ENCODE measurements at regions not wholly inside any gene's neighbourhood (a gene's known extent, or its start where the extent isn't known, plus 50 kb on each side); places are given as distances from the start of the nearest gene placed in this dataset.

DNA sequence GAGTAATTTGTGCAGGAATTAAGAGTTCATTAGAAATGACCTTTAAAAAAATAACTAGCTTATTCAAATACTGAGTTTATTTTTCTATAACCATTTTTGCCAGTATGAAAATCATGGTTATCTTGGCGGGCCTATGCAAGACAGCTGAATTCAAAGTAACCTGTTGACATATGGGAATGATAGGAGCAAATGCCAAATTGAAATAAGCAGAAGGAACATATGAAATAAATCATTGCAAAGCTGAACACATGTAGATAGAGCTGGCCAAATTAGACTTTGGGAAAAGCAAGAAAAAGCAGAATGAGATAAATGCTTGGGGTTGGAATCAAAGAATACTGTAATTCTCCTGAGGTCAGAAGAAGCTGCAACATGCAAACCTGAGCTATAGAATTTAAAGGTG is 372.5 kb downstream of the ADAMTS20 start:
- no peak for DNase-seq (ENCODE audit: low spot score)

DNA sequence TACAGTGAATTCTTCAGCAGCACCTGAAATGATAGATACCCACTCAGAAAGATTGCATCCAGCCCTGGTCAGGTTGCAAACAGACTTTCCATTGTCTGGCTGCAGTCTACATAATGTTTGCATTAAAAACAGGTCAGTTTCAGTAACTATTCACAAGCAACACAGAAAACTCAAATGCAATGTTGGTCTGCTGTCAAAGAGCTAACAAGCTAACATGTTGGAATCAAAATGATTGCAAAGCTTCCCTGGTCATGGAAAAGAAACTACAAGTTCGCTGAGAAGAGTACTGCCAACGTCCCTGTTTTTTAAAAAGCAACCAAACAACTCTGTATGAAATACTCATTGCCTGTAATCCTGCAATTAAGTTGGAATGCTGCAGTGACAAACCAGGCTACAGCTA is 374.7 kb downstream of the ADAMTS20 start:
- DNase-seq (ENCODE audit: low spot score), result no peak

DNA sequence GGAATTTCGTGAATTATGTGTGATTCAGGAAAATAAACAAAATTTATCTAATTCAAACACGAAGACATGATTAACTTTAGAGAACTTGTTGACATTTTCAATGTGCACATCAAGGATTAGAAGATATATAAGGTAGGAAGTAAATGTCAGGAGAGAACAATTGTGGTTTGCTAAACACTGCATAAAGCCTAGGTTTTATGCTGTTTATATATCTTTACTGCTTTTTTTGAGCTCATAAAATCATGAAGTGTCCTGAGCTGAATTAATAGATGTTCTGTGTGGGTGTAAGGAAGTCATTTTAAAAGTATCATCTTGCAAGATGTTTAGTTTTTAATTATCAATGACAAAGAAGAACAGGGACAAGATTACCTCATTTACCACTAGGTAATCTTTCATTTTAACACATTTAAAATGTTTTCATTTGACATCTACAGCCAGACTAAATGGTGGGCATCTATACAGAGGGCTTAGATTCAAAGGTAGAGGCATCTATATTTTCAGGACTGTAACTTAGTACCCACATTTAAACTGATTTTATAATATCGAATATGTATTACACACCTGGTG is 382.8 kb downstream of the ADAMTS20 start:
- DNase-seq (ENCODE audit: low spot score), result no peak

DNA sequence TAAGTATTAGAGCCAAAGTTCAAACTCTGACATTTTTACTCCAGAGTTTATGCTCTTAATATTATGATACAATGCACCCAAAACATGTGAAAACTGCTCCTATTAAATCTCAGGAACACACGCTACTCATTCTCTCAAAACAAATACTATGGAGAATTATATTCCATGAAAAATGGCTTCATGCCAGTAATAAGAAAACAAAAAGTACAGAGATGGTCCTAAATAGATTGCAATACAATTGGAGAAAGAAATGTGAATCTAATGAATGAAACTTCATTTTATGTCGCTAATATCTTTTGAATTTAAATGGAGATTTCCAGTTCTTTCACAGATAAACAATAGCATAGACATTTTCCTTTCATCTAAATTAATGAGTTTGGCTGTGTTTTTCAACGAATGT is 384.3 kb downstream of the ADAMTS20 start:
- DNase-seq (ENCODE audit: low spot score), result no peak

DNA sequence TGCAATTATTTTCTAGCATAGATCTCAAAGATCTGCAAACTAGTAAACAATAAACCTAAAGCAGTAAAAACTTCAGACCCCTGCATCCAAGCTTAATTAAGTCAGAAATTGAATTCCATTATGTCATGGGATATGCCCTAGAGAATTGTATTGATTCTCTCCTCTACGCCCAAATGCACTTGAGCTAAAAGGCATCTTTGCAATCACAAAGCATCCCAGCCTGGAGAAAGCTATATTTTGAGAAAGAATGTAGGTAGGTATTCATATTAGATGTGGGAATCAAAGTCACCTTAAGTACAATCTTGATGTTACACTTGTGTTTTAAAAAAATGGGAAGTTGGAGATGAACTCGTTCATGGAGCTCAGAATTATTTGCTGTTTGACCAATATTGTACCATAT is 386.7 kb downstream of the ADAMTS20 start:
- no peak for DNase-seq (ENCODE audit: low spot score)

DNA sequence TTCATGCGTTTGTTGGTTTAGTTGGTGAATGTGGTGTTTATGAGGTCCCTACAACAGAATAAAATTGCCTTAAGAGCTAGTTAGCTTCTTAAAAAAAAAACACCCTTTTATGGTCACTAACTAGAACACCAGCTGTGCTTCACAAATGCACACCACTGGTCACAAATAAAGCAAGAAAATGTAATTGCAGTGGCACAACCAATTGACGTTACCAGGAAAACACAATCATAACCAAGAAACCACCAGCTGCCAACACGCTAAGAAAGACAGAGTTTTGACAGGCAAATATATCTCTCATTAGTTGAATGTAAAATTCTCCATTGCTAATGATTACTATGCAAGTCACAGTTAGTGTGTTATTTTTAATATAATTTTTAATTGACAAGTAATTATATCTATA is 389.9 kb downstream of the ADAMTS20 start:
- DNase-seq (ENCODE audit: low spot score), result no peak

DNA sequence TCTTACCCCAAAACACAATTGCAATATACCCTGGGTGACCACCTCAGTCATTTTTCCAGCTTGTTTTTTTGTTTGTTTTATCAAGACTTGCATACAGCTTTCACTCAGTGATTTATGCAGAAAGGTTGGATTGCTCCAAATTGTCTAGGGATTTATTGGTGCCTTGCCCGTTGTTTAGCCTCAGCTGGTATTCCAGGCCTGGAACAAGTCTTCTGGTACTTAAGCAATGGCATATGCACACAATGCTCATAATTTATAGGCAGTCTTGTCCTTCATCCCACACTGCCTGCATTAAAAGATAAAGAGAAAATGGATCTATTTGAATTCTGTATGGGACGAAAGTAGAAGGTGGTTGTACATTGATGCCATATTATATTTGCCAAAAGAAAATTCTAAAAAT is 392.5 kb downstream of the ADAMTS20 start:
- no peak for DNase-seq (ENCODE audit: low spot score)

DNA sequence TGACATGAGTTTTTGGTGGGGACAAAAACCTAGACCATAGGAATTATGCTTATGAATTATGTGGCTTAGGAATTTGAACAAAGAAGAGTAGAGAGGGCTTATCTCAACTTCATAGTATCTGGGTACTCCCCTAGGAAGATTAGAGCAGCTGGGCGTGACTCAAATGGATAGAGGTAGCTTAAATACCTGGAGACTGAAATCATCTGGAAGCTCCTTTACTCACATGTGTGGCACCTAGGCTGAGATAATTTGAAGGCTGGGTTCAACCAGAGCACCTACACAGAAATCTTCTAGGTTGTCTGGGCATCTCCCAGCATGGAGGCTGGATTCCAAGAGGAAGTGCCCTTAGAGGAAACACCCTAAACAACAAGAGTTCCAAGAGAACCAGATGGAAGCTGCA is 393.9 kb downstream of the ADAMTS20 start:
- DNase-seq (ENCODE audit: low spot score), result no peak

DNA sequence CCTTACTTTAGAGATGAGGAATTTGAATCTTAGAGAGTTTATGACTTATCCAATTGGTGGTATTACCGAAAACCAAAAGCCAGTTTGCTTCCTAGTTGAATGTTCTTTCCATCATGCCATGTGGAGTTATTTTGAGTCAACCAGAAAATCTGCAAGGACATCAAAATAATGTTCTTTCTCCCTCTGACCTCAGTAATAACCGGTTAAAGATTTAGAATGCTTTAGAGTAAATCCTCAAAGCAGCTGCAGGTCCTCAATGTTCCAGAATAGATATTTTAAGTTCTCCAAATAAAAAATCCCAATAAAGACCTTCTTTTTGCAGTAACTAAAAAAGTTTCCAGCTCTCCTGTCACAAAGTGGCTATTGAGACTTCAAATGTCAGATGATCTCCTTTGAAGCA is 396.6 kb downstream of the ADAMTS20 start:
- no peak for DNase-seq (ENCODE audit: low spot score)

DNA sequence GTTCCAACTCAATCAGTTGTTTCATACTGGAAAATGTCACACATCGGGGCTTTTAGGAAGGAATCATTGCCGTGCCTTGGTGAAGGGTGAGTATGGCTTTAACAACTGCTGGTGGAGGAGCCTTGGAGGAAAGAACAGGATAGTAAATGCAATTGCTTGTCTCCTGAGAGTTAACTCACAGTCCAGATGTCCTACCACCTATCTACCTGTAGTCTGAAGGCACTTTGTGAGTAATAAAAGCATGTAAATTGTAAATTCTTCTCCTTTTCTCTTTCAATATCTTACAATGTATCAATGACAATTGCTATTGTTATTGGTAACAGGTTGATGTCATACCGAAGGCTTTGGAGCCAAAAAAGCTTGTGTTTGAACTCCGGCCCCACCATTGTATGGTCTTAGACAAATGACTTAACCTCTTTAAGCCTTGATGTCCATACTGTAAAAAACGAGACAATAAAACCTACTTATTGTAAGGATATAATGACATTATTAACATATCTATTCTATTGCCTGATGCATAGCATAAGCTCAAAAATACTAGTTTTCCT is 397.4 kb downstream of the ADAMTS20 start:
- DNase-seq (ENCODE audit: low spot score), result no peak

DNA sequence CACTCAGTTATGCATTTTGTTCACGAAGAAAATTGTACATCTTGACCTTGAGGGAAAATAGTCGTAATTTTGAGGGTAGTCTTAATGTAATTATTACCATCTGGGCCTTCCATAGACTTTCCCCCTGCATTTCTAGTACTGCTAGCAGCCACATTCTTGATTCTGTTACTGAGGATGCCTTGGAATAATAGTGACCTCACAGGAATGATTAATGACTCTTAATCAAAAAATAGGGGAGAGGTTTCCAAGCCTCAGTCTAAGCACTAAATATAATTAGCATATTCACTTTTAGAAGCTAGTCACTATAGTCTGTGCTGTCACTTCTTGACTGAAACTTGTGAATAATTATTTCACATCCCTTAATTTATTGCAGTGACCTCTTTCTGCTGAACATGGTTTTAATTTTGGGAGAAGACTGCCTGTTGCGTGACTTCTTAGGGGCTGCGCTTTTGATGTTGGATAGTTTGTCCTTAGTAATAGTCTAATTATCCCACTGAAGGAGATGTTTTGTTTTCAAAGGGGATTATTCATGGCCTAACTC is 400.5 kb downstream of the ADAMTS20 start:
- no peak for DNase-seq (ENCODE audit: low spot score)

DNA sequence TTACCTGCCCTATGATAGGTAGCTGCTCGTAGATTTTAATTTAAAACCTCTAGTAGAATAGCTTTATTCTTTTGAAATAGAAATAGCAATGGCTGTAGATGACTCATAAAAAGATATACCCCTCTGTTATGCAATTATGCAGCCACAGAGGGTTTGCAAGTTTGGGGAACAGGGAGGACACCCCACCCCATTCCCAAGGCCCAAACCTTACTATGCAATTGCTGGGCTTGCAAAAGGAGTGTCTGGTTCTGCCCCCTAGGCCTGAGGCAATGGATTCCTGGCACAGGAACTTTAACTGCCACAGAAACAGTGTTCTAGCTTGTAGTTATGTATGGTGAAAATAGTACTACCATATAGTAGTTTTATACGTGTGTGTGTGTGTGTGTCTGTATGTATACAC is 403.3 kb downstream of the ADAMTS20 start:
- DNase-seq (ENCODE audit: low spot score), result no peak

DNA sequence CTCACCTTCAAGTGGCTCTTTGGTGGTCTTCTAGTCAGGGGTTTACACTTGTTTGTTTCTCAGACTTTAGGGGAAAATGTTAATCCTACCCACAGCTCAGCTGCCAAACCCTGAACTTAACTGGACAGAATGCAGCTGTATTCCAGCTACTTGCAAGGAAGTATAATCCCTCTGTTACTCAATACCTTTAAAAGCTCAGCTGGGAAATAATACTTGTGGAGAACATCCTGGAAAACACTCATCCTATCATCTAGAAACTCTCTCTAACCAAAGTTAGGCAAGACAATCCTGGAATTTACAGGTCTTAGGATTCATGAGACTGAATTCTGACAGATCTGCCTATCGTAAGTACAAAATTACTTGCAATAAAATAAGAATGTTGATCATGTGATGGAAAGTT is 404.1 kb downstream of the ADAMTS20 start:
- no peak for DNase-seq (ENCODE audit: low spot score)

DNA sequence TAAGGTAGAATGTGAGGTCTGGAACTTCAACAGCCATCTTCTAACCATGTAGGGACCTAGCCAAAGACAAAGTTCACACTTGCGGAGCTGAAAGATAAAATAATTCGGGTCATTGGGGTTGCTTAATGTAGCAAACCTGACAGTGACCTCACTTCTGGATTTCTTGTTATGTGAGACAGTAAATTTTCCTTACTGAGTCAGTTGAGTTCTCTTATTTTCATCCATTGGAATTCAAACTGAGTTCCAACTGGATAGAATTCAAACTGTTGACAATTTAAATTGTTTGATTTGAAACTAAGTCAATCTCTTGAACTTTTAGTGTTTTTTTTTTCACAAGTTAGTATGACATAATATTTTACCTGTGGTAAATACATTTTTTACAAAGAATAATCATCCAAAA is 406.5 kb downstream of the ADAMTS20 start:
- no peak for DNase-seq (ENCODE audit: low spot score)

DNA sequence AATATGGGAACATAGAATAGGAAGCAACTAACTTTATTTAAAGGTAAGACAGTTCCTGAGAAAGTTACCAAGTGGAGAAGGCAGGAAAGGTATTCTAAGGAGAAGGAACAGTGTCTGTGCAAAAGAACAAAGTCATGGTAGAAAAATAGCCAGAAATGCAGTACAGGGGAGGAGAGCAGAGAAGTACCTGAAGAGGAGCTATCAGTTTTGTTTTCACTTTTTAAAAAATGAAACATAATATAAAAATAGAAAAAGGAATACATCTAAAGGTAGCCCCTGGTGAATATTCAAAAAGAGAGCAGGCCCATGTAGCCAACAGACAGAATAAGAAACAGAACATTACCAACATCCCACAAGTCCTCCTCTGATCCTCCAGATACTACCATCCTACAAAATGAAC is 408.7 kb downstream of the ADAMTS20 start:
- DNase-seq (ENCODE audit: low spot score), result no peak

DNA sequence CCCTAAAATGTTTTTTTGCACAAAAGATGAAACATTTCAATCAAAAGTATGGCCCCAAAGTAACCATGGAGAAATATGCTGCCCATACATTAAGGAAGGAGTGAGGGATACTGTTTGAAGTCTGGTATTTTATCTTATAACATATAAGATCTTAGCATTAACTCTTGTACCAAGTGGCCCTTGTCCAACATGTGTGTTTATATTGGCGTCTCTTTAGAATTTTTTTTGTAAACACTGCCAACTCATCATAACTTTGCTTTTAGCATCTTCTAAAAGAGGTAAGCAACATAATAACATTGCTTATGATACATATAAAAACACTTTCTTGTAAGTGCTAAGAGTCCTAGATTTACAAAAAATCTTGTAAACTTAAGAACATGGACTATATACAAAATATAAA is 419.7 kb downstream of the ADAMTS20 start:
- no peak for DNase-seq (ENCODE audit: low spot score)

DNA sequence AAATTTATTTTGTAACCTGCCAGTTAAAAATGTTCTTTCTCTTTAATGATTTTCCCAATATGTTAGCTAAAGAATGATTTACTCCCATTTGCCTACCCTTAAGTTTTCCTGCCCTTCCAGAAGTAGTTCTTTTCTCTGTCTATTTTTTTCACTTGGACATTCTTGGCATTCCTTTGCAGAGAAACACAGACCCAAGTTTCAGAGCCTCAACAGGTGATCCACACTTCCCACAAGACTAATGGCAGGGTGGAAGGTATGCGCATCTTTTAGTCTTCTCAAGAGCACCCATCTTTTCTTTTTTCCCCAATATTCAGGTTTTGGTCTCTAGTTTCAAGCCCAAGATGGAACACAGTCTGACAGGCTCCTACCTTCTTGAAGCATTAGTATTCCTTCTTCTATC is 420.7 kb downstream of the ADAMTS20 start:
- DNase-seq (ENCODE audit: low spot score), result no peak

DNA sequence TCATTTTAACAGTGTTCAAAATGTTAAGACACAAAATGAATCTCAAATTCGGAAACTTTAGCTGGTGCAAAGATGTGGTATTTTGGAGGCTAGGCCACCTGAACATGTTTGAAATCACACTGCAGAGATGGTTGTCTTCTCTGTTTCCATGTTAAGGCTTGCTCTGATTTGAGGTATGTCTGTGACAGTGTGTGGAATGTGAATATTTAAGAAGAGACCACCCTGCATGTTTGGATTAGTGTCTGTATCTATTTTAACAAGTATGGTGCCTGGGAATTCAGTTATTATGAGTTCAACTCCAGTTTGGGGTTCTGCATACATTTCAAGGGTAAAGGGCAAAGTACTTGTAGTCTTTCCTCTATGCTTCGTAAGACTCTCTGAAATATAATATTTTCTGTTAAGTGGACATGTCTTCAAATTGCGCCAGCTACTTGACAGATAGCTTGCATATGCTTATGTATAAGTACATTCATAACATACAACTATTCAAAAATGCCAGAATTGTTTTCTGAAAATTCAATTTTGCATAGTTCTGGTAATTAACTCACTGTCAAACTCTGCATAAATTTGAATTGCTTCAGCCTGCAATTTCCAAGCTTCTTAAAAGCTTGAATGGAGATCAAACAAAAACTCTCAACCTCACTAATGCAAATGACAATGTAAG is 424.0 kb downstream of the ADAMTS20 start:
- no peak for DNase-seq (ENCODE audit: low spot score)

DNA sequence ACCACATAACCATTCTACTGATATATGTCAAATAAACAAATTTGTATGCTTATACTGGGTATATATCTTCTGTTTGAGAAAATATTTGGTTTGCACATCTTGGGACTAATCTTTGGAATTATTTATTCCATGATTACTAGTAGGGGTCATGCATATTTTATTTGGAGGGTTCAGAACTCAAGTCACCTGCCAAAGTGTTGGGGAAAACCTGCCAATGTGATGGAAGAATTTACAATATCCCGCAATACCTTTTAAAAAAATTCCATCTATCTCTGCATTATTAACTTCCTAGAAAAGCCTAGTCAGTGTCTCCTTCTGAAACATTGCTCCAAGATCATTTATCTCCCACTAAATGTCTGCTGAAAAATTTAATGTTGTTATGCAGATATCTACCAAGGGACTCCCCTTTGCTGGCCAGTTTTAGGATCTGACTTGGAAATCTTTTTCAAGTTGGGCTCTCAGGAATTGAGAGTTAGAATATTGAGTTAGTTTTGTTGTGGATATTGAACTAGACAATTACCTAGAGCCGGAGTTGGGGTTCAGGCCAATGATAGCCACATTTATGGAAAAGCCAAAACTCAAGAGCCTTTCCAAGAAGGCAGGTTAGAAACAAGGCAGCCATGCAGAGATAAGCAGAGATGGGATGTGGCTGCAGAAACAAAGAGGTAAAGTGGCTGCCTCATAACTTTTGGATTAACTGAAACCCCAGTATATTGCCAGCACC is 425.2 kb downstream of the ADAMTS20 start:
- DNase-seq (ENCODE audit: low spot score), result no peak

DNA sequence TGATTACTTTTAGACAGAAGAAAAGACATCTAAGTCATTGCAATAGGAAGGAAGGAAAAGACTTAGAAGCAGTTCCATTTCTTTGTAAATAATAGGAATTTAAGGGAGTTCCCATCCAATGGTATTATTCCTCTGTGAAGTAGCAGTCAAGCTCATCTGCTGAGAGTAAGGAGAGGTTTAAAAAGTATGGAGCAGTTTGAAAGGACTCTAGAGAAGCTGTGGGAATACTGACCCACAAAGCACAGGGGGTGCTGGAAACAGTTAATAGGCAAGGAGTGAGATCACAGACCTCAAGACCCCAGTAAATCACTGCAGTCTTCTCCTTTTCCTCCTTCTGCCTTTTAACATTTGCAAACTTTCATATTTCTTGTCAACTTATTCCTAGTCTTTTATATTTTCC is 428.5 kb downstream of the ADAMTS20 start:
- no peak for DNase-seq (ENCODE audit: low spot score)

DNA sequence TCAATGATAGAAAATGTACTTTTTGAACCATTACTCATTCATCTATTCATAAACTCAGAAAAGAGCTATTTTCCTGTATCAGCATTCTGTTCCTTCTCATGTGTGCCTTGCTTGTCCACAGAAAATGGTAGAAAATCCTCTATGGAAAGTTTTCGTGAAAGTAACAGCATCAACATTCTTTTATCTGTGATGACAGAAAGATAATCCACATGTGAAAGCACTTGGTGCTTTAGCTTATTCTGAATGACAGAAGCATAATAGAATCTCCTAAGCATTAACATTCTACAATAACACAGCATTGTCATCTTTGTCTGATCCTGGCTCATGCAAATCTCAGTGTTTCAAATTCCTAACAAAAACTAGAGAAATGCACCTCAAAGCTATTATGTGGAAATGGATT is 431.9 kb downstream of the ADAMTS20 start:
- no peak for DNase-seq (ENCODE audit: low spot score)

DNA sequence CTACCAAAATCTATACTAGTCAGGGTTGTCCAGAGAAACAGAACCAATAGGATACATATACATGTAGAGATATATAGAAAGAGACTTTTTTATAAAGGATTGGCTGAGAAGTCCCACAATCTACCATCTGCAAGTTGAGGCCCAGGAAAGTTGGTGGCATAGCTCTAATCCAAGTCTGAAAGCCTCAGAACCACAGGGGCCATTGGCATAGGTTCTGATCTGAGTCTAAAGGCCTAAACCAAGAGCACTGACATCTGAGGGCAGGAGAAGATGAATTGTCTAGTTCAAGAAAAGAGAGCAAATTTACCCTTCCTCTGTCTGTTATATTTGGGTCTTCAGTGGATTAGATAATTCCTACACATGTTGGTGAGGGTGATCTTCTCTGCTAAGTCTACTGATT is 433.1 kb downstream of the ADAMTS20 start:
- no peak for DNase-seq (ENCODE audit: low spot score)

DNA sequence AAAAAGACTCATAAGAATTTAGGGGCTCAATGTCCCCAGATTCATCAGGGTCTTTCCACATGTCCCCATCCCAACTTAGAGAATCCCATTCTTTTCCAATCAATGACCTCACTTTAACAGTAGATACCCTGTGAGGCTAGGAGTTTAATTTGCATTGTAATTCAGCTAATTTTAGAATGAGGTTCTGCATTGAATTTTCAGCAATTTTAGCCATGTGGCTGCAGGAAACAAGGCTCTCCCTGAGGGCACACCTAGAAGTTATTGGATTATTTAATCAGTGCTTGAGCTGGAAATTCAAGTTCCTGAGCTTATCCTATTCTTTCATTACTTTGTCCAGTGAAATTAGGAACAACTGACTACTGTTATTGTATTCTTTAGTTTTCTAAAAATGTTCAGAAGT is 433.8 kb downstream of the ADAMTS20 start:
- no peak for DNase-seq (ENCODE audit: low spot score)

Measured in pons (tissue), 1 donor.